ENCODE measurements at regions not wholly inside any gene's neighbourhood (a gene's known extent, or its start where the extent isn't known, plus 50 kb on each side); places are given as distances from the start of the nearest gene placed in this dataset.

DNA sequence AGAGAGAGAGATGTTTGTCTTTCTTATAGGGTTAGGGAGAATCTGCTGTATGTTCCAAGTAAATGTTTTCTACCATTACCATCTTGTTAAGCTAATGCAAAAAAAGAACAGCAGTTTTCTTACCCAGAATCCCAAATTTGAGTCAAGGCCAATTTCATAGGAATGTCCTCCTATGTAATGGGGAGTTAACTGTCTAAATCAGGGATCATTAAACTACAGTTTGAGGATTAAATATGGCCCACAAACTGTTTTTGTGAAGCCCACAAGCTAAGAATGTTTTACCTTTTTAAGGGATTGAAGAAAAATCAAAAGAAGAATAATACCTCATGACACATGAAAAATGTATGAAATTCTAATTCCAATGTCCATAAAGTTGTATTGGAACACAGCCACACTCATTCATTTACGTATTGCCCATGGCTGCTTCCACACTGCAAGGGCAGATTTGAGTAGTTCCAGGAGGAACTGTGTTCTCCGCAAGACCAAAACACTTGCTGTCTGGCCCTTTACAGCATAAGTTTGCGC is 113.2 kb upstream of the SPRY1 start:
- DNase-seq = no peak

DNA sequence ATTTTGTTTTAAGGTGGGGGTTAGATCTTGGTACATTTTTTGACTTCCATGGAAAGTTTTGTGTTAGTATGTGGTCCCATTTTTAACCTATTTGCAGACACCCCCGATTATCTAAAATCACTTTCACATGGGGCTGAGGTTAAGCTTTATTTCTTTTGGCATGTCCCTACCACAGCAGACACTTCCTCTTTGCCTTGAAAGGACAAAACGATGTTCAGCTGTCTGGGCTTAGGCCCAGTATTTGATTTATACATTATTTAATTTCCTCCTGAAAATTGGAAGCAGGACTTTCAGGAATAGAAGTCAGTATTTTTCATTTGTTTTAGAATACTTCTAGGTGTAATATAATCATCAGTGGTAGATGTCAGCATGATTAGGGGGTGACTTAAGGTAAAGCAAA is 112.4 kb upstream of the SPRY1 start:
- DNase-seq = no peak

DNA sequence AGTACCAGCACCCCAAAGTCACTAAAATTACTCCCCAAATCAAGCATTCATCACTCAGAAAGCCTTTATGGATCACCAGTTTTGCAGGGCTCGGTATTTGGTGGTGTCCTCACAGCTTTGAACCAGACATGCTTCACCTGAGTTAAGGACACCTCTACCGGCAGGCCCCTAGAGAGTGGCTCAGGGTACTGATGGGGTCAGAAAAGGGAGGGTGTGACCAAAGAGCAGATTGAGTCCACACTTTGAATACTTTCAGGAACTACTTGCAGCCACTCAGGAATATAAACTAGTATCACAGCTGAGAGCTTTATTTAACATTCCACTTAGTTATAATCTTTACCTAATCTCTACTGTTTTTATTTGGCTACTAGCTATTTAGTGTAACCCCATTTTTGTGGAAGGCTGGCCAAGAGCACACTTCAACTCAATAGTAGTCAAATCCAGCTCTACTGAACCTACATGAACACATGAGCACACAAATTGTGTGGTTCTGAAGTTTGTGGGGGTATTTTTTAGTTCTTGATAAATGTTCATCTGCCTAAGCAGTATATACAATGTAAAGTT is 109.6 kb upstream of the SPRY1 start:
- no peak for DNase-seq

DNA sequence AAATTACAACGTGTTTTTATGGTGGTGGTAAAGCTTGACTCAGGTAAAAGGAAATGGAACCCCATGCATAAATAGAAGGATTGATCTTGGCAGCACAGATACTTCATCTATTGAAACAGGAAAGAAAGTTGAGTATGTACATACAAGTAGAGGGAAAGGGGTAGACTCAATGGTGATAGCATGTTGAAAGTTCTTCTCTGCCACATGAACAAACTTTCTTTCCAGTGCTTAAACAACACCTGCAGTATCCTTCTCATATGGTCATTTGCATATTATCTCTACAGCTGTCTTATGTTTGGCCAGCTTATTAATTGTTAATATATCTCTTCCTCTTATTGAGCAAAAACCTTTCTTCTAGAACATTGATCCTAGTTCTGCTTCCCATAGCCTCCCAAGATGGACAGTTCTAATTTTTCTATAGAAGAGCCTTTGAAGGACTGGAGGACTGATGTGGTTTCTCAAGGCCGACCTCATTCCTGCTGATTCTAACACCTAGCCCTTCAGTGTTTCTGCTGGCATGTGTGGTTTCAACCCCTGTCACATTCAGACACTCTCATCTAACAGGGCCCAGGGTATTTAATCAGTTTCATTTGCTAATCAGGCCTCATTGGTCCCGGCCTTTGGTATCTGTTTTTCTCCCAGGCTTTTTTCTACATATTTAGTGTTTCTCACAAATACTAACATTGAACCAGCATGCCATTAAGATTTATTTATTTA is 108.1 kb upstream of the SPRY1 start:
- no peak for DNase-seq

DNA sequence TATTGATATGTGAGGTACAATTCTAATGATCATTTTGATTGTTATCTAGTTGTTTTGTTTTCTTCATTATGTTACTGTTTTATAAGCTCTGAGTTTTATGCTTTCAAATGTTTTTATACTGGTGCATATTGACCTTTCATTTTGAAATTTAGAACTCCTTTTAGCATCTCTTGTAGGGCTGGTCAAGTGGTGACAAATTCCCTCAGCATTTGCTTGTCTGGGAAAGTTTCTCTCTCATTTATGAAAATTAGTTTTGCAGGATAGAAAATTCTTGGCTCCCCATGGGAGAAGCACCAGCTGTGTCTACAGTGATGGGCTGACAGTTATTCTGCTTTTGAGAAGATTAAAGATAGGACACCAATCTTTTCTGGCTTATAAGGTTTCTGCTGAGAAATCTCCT is 105.3 kb upstream of the SPRY1 start:
- DNase-seq = no peak

DNA sequence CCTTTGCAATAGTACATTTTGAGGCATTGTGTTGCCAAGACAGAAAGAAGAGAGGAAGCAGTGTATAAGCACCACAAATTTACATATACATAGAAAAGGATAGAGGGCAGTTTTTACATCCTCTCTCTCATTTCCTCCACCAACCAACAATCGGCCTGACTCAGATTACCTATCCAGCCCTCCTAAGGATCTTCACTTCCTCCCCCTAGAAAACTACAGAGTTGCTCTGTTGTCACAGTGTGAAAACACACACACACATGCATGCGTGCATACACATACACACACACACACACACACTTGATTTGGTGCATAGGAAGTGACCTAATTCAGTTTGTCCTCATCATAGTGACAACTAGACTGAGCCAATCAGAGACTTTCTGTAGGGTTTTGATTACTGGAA is 98.8 kb upstream of the SPRY1 start:
- DNase-seq = no peak

DNA sequence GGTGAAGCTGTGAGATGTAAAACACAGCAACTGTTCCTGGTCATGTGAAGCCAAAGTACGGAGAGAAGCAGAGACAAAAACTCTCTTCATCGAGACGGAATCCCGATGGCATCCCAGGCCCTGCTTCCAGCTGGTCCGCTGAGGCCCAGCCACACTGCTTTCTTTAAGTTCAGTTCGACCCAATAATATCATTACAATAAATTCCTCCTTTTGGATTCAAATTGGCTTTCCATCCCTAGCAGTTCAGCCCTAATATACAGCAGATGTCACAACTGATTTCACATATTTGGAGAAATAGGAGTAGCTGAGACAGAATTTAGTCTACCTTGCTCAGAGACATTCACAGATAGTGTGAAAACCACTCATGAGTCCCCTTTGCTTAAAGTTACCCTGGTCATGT is 98.3 kb upstream of the SPRY1 start:
- no peak for DNase-seq

DNA sequence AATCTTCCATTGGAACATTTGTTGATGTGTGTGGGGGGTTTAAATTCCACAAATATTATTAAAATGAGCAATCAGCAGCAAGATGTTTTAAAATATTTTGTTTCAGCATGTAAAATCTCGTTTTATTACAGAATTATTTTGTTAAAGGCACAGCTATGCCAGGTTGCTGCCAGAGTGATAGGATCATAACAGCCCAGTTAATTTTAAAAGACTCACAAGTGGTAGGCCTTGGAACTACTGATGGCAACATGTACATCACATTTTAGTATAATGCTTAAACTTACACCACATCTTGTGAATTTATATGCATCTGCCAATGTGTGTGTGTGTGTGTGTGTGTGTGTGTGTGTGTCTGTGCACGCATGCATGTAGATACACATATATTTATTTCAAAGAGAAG is 97.8 kb upstream of the SPRY1 start:
- no peak for DNase-seq

DNA sequence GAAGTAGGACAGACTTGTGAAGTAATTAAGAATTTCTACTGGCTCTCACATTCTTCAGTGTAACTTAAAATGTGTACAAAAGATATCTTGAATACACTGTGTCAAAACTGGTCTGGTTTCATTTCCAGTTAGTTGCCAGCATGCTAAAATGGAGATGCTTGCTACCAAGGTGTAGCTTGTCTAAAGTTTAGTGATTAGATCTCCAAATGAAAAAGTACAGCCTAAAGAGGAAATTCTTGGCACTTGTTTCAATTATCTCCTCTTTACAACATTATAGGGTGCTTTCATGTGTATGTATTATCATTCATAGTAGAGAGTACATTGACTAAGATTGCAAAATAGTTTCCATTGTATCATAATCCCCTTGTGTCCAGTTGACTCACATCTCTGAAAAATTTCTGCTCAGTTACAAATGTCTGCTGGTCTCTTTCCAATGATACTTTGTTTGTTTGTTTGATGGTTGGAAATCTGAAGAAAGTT is 97.3 kb upstream of the SPRY1 start:
- no peak for DNase-seq

DNA sequence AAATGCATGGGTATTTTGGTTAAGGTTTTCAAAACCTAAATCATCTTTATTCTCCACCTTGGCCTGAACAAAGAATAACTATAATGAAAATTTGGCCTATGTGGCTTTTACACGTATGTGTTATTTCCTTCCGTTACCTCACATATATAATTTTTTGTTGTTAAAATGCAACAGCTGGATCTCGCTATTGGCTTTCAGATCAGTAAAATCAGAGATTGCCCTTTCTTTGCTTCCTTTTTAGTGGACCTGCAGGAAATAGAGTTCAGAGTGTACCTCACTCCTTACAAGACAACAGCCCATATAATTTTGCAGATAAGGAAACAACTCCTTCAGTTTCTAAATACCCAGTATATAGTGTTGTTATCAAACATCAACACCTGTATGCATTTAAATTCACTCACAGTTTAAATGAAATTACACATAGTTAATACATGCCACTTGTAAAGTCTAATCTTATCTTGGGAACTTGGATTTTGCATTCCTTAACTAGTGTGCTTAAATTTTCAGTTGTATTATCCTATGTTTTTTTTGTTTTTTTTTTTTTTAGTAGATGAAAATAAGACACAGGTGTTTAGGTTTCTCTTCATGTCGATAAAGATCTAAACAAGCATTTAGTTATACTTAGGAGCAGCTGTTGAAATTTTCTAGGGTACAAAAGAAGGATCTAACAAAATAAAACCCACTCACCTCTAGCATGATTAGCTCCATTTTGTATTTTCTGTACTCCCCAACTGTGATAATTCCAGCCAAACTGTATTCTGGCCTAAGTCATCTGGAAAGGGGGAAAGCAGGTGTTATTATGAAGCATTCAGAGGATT is 96.2 kb upstream of the SPRY1 start:
- no peak for DNase-seq

DNA sequence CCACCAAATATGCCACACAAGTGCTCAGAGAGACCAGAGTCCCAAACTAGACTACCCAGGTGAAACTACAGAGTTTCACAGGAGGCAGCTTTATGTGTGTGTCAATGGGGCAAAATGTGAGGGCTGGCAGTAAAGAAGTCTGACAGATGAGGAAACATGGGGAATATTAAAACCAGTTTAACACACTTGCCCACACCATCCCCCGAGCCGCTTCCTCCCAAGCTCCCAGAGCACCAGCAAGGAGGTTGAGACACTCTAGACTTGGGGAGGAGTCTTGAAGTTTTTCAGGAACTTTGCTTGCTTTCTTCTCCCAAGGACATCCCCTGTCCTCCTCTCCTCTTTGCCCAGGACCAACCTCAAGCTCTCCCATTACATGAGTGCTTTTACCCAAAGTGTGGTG is 94.7 kb upstream of the SPRY1 start:
- no peak for DNase-seq

DNA sequence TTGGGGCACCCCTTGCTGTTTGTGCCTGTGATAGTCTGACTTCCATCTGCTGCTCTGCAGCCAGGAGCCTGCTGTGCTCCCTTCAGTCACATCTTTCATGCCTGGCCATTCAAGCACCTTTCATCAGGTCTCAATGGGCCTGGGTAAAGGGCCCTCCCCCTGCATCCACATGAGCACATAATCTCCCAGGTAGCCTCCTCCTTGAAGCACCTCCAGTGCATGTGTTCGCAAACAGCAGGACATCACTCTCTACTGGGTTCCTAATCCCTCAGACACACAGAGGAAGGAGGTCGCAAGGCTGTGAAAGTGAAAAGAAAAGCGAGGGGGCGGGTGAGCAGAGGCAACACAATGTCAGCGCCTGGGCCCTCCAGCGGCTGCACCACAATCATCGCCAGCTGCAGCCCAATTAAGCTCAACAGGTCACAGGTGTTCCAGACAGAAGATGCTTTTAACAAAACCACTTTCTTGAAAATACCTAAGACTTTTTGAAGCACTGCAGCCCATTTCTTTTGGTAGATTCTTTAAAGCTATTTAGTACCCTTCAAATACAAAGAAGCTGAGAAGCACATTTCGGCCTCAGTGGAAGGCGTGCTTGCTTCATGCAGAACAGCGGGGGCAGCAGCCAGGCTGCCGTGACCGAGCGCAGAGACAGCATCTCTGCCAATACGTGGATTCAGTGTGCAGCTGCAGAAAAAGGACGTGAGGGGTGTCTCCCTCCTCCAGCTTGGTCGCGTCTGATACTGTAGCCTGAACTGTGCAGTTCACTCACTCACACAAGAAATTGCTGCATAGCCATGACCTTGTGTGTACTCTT is 92.2 kb upstream of the SPRY1 start:
- DNase-seq = peak; percentile 52

DNA sequence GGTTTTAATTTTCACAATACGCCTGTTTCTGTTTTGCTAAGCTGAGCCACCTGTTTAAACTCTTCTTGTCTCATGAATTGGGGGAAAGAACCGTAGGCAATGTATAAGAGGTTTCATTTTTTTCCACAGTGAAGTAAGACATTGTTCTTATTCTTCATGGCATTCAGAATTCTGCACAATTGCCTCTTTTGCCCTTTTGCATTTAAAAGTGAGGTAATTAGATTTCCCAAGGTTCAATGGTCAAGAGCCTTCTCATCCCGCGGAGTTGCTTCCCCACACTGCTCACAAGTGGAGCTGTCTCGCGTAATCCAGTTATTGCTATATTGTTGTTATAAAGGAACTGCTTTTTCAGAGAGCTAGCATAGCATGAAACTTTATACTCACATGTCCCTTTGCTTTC is 90.9 kb upstream of the SPRY1 start:
- no peak for DNase-seq

DNA sequence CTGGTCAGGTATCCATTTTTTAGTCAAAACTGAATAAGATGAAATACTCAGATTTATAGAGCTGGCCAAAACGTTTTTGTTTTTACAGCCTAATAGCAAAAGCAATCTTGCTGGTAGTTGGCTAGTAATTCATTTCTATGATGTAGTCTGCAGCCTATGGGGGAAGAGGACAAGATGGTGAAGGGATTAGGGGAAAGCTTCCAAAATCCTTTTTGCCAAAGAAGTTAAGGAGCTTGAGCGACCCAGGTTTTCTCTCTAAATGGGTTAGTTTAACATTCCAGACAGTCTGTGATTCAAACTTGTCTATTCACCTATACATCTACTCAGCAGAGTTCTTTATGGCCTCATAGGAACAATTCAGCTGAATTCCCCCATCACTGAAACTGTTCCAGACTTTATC is 89.8 kb upstream of the SPRY1 start:
- no peak for DNase-seq

DNA sequence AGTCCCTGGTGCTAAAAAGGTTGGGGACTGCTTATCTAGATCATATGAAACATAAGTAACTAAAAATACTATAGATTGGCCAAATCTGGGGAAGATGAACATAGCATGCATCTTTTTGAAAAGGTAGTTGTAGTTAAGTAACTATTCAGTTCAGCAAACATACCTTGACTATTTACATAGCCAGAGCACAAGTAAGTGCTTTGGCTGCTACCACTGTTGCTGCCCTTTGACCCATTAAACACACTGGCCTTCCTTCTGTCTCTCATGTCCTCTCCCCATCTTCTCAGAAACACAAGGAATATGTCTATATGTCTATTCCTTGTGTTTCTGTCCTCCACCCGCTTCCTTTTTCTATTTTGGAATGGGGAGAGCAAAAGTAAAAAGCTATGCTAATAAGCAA is 87.9 kb upstream of the SPRY1 start:
- DNase-seq = no peak

DNA sequence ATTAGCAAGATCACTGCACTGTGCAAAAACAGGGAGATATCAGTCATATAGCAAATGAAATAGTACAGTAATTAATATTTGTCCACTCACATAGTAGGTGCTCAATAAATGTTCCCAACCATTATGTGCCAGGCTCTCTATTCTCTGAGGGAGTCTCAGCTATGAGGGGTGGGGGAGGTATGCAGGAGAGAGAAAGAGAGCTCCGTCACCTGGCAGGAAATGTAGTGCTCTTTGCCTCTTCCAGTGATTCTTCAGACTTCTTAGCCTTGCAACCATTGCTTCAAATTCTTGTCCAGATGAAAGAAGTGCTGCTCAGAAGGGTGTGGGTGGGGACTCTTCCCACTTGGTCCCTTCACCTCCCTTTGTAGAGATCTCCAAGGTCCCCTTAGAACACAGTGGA is 84.5 kb upstream of the SPRY1 start:
- DNase-seq = no peak

DNA sequence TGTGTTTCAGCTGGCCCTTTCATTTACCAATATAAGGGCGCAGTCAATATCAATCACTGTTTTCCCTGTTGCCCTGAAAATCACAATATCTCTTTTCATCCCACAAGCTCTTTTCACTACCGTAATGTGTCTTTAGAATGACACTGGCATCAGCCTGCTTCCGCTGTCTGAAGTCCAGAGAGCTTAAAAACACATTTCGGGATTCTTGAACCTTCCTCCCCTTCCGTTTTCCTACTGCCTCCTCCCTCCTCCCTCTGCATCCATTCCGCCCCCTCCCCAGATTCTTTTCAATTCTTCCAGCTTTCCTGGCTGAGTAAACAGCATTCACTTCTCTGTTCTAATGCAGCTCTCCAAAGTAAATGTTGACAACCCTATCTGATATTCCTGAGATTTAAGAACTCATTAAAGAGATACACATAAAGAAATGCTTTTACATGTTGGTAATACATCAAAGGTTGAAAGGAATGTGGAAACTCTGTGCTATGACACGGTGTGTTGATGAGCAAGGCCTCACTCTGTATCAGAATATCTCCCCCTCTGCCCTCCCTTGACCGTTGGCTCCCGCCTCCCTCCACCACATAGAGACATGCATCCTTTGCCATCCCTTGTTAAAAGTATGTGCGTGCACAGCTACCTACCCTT is 83.5 kb upstream of the SPRY1 start:
- no peak for DNase-seq

DNA sequence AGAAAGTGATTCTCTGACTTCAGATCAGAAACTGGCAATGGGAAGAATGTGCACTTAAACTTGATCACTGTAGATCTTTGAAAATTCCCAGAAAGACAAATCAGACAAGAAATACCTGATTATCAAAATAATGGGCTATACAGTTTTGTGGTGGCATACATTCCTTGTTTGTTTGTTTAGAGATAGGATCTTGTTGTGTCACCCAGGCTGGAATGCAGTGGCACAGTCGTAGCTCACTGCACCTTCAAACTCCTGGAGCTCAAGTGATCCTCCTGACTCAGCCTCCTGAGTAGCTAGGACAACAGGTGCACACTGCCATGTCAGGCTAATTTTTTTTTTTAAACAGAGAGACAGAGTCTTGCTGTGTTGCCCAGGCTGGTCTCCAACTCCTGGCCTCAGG is 81.0 kb upstream of the SPRY1 start:
- no peak for DNase-seq

DNA sequence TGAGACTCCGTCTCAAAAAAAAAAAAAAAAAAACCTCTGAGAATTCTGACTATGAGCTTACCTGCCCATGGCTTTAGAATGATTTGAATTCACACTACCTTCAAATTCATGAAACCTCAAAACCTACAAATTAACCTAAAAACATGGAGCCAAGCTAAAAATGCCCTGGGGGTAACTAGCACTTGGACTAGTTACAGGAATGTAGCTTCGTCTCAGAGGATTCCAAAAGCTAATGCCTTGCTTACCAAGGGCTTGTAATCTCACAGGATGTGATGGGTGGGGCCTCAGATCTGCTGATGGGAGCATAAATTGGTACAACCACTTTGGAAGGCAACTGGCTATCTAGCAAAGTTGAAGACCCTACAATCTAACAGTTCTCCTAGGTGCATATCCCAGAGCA is 79.4 kb upstream of the SPRY1 start:
- DNase-seq = no peak

DNA sequence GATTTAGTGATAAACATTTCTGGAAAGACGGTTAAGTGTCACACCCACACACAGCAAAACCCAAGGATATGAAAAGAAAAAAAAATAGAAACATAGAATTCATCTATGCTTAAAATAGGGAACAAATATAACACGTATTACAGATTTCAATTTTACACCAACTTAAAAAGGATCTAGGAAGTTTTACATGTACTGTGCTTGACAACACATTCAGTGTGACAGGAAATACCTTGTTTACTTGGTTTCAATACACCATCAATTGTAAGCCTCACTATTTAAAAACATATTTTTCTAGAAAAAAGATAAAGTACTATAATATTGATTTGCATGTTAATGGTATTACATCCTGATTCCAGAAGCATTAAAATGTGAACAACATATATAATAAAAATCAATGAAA is 77.0 kb upstream of the SPRY1 start:
- no peak for DNase-seq

DNA sequence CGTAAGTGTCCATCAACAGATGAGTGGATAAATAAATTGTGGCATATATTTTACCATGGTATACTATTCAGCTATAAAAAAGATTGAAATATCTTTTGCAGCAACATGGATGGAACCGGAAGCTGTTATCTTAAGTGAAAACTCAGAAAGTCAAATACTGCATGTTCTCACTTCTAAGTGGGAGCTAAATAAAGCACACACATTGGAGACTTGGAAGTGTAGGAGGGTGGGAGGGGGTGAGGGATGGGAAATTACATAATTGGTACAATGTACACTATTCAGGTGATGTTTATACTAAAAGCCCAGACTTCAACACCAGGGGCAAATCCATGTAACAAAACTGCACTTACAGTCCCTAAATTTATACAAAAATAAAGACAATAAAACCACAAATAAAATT is 72.6 kb upstream of the SPRY1 start:
- DNase-seq = no peak

DNA sequence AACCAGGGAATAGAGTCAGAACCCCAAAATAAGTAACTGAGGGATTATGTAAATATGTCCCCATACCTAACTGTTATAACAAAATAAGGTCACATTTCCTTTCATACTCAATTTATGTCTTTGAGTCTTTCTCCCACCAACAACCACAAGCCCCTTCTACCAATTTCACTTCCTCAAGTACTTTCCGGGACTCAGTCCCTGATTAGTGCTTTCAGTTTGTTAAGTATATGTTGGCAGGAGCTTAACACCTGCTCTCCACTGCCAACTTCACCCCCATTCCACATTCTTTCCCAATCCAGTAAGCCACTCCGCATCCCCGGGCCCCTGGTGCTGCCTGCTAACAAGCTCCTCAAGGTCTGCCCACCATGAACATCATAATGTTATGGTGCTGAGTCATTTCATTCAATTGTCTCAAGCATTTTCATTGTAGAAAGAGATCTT is 71.3 kb upstream of the SPRY1 start:
- no peak for DNase-seq

All from right kidney (tissue), 1 donor.